ENCODE measurements at regions not wholly inside any gene's neighbourhood (a gene's known extent, or its start where the extent isn't known, plus 50 kb on each side); places are given as distances from the start of the nearest gene placed in this dataset.

- TF ChIP-seq, protein P1, sequence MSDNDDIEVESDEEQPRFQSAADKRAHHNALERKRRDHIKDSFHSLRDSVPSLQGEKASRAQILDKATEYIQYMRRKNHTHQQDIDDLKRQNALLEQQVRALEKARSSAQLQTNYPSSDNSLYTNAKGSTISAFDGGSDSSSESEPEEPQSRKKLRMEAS (IDR thresholded peaks at IDR 0.05; ENCODE audit: low read depth) = no peak
- TF ChIP-seq YY1 (IDR thresholded peaks at IDR 0.05; ENCODE audit: low read depth) (no peak), CTCF (IDR thresholded peaks at IDR 0.05) (no peak), GATA2 (CRISPR knock-in tag; IDR thresholded peaks at IDR 0.05) (no peak), RFX5 (IDR thresholded peaks at IDR 0.05; ENCODE audit: low read length) (no peak), ELF1 (IDR thresholded peaks at IDR 0.05) (no peak)
Observed at GRCh38 chr17:12599186-12599920, 66.3 kb upstream of the MYOCD start.

Measured in SK-N-SH (cell line).